OCI-LY7 (cell line): ENCODE measurements at regions not wholly inside any gene's neighbourhood (a gene's known extent, or its start where the extent isn't known, plus 50 kb on each side); places are given as distances from the start of the nearest gene placed in this dataset.

ENCODE experiments used
- EZH2phosphoT487 ChIP-seq: fragments of 200-600 bp; sonication (generic); IDR thresholded peaks from 2 replicates; pipeline ENCODE4 v1.6.1; 2018; ENCODE audit warnings: low read depth, borderline replicate concordance, mild to moderate bottlenecking, mixed run types, antibody characterized with exemption, low read length, moderate library complexity, mixed read lengths
- TF ChIP-seq, protein P1 (sequence below): fragments of 200-600 bp; sonication (generic); conservative IDR thresholded peaks from 2 replicates; pipeline ENCODE4 v1.5.1; 2014; ENCODE audit warnings: mild to moderate bottlenecking, antibody characterized with exemption, low read length, moderate library complexity, mixed read lengths

GRCh38 chr13:97526556-97526955, 92.6 kb downstream of the RAP2A start:
- TF ChIP-seq, protein P1, sequence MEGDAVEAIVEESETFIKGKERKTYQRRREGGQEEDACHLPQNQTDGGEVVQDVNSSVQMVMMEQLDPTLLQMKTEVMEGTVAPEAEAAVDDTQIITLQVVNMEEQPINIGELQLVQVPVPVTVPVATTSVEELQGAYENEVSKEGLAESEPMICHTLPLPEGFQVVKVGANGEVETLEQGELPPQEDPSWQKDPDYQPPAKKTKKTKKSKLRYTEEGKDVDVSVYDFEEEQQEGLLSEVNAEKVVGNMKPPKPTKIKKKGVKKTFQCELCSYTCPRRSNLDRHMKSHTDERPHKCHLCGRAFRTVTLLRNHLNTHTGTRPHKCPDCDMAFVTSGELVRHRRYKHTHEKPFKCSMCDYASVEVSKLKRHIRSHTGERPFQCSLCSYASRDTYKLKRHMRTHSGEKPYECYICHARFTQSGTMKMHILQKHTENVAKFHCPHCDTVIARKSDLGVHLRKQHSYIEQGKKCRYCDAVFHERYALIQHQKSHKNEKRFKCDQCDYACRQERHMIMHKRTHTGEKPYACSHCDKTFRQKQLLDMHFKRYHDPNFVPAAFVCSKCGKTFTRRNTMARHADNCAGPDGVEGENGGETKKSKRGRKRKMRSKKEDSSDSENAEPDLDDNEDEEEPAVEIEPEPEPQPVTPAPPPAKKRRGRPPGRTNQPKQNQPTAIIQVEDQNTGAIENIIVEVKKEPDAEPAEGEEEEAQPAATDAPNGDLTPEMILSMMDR: no peak
- no peak for TF ChIP-seq EZH2phosphoT487
